MV-4-11 (cell line): ENCODE measurements at regions not wholly inside any gene's neighbourhood (a gene's known extent, or its start where the extent isn't known, plus 50 kb on each side); places are given as distances from the start of the nearest gene placed in this dataset.
A peak's percentile ranks its signal among the peaks of the same experiment; 100 is the strongest.

Experiments
- DNase-seq: peaks from one replicate; lab custom pipeline; 2025; lab: John Stamatoyannopoulos, UW

DNA sequence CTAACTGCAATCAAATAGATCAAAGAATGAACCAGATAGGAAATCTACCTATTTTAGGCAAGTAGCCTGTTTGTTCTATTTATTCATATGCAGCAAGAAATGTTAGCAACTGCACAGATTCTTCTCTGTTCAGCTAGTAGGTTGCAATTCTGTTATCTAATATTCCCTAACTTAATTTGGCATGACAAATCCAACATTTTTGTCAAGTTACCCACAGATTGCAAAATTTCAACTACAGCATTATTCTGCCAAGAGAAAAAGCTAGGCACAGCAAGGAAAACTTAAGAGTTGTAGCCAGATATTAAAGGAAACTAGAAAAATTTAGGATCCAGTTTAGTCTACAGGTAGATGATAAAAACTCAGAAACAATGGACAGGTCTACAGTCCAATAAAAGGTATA, 104.4 kb upstream of the SYNCRIP start:
- DNase-seq, result no peak

GRCh38 chr6:85744433-85744970, 101.8 kb upstream of the SYNCRIP start:
- no peak for DNase-seq

GRCh38 chr6:85726206-85726605, 83.5 kb upstream of the SYNCRIP start:
- no peak for DNase-seq

DNA sequence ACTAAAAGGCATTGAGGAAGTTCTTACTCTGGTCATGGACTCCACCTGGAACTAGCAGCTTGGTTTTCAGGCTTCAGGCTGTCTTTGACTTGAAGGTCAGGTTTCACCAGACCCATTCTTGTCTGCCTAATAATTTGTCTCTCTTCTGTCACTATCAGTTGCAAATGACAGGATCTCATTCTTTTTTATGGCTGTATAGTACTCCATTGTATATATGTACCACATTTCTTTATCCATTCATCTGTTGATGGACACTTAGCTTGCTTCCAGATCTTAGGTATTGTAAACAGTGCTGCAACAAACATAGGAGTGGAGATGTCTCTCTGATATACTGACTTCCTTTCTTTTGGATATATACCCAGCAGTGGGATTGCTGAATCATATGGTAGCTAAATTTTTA, 73.1 kb upstream of the SYNCRIP start:
- DNase-seq, result no peak

- DNase-seq, result no peak
Measured at GRCh38 chr6:85714893-85715530, 72.3 kb upstream of the SYNCRIP start.

DNA sequence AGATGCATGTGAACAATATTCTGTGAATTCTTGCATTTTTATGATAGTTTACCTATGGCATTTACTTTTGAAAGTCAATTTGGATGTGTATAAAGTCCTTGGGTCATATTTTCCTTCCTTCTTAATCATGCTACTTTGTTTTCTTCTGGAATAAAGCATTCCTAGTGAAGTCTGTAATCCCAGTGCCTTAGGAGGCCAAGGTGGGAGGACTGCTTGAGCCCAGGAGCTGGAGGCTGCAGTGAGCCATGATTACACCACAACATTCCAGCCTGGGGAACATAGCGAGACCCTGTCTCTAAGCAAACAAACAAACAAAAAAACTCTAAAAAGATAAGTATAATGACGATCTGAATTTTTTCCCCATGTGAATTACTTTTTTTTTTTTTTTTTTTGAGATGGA, 69.7 kb upstream of the SYNCRIP start:
- no peak for DNase-seq

DNA sequence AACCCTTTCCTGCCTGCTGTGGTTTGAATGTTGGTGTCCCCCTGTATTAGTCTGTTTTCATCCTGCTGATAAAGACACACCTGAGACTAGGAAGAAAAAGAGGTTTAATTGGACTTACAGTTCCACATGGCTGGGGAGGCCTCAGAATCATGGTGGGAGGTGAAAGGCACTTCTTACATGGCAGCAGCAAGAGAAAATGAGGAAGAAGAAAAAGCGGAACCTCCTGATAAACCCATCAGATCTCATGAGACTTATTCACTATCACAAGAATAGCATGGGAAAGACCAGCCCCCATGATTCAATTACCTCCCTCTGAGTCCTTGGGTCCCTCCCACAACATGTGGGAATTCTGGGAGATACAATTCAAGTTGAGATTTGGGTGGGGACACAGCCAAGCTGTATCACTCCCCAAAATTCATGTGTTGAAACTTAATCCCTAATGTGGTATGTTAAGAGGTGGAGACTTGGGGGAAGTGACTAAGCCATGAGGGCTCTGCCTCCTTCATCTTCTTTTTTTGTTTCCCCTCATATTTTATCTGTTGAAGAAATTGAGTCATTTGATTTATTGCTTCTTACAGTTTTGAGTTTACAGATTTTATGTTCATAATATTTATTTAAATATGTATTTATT, 64.9 kb upstream of the SYNCRIP start:
- peak; percentile 86 for DNase-seq

DNA sequence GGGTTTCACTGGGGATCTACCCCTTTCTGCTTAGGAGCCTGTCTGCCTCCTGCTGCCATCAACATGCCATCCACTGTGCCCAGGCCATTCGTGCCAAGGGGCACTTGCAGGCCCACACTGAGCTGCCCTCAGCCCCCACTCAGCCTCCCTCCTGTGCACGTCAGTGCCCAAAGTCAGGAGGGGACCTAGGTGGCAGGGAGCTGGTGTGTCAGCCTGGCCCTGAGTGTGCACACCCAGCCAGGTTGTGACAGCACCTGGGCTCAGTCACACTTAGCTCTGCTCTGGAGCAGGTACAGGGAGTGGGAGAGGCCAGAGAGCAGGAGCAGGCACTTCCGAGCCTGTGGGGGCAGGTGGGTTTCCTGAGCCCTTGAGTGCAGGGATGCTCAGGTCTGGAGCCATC, 63.6 kb upstream of the SYNCRIP start:
- DNase-seq, result no peak

DNA sequence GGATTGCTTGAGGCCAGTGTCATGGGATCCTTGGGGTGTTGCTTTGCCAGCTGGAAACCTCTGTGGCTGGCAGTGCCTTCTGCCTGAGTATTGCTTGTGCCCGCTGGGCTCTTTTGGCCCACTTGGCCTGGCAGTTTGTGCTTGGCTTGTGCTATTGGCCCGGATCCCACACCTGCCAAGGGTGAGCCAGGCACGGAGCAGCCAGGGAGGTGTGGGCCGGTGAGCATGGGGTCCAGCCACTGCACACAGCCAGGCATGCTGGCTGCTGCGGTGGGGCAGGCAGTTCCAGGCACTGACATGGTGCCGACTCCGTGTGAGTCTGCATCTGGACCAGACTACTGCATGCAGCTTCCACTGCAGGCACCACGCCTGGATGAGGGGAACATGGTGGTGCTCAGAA, 62.5 kb upstream of the SYNCRIP start:
- no peak for DNase-seq

DNA sequence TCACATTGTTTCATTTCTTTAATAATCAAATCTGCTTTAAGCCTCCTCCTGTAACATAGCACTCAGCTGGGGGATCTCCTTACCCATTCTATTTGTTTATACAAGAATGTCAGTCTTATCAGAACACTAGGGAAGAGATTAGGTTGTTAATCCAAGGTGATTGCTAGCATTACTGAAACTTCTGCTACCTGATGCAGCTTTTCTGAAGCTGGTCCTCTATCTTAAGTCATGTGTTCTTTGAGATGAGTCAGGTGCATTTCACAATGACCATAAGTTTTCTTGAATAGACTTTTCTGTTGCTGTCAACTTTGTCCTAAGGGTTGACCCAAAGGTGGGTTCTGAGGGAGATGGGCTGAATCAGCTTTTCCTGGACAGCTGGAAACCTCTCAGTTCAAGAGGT, 60.7 kb upstream of the SYNCRIP start:
- DNase-seq, result no peak
